Activated CD8-positive, alpha-beta T cell treated with anti-CD3 and anti-CD28 coated beads, Interleukin-2, amount 10 ng/mL, durations not matched to agents 7 days and 5 days (primary cell): ENCODE measurements at regions not wholly inside any gene's neighbourhood (a gene's known extent, or its start where the extent isn't known, plus 50 kb on each side); places are given as distances from the start of the nearest gene placed in this dataset.
"Not testable (repeated sequence)": the region's sequence is repeated elsewhere in the genome, so short reads cannot be mapped to it uniquely, and the experiment has no call there.

Experiments
- ATAC-seq: fragments of 150-1000 bp; cut with Tn5 transposase; one replicate; pipeline ENCODE4 v1.10.0; 2021; ENCODE audit warnings: moderate library complexity
- CTCF ChIA-PET: fragments of 350-600 bp; sonication (Branson Sonifier 250); formaldehyde crosslinking; loops from one replicate; lab custom pipeline; 2021; ENCODE audit warnings: antibody characterized with exemption; lab: Charles Lee
- POLR2A ChIA-PET: fragments of 350-600 bp; sonication (Branson Sonifier 250); formaldehyde crosslinking; loops from one replicate; lab custom pipeline; 2021; ENCODE audit warnings: antibody characterized with exemption; lab: Charles Lee
- DNase-seq: peaks from one replicate; pipeline ENCODE4 v3.0.0-alpha.2; 2020
- H3K27ac Mint-ChIP-seq: one replicate; pipeline ENCODE4 v1.8.0; 2021; ENCODE audit warnings: mild to moderate bottlenecking, mixed read lengths
- H3K27me3 Mint-ChIP-seq: one replicate; pipeline ENCODE4 v1.8.0; 2021; ENCODE audit warnings: low read depth, mixed read lengths
- H3K36me3 Mint-ChIP-seq: one replicate; pipeline ENCODE4 v1.8.0; 2021; ENCODE audit warnings: low read depth, mixed read lengths
- H3K4me1 Mint-ChIP-seq: one replicate; pipeline ENCODE4 v1.8.0; 2021; ENCODE audit warnings: low read depth, mixed read lengths
- H3K4me3 Mint-ChIP-seq: one replicate; pipeline ENCODE4 v1.8.0; 2021; ENCODE audit warnings: mild to moderate bottlenecking, mixed read lengths
- H3K9me3 Mint-ChIP-seq: one replicate; pipeline ENCODE4 v1.8.0; 2022; ENCODE audit warnings: mixed read lengths; ENCODE audit not compliant: insufficient read depth

DNA sequence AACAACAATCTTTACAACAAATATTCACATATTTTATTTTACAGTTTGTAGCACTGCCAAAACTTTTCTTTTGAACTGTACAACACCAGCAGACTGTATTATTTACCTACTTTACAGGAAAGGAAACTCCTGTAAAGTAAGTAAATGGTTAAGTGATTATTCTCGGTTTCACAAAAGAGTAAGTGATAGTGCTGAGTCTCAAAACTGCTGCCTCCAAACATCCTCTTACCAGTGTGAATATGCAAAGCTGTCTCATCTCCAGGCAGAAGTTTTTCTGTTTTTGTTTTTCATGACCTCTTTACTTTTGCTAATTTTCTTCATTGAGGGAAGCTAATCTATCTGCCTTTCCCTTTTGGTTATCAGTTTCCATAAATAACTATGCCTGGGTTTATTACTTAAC lies 286.7 kb downstream of the SRGAP2C start:
- ATAC-seq (no peak), DNase-seq (no peak)
- ChIA-PET CTCF (no interaction called here), POLR2A (no interaction called here)
- Mint-ChIP-seq H3K36me3 (peaks cover 3% of the 10 kb centered on the region), H3K4me3 (no peak overlapping the region), H3K27ac (no peak overlapping the region), H3K4me1 (peaks cover 8% of the 10 kb centered on the region), H3K27me3 (no peaks in the 10 kb centered on the region), H3K9me3 (peaks cover 7% of the 10 kb centered on the region)

DNA sequence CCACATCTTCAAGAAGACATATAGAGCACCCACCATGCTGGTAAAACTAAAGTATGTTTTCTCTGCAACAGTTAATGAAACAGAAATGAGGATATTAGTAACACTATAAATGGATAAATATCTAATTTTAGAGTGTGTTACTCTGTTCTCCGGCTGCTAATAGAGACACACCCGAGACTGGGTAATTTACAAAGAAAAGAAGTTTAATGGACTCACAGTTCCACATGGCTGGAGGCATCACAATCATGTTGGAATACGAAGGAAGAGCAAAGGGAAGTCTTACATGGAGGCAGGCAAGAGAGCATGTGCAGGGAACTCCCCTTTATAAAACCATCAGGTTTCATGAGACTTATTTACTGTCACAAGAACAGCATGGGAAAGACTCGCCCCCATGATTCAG lies 287.2 kb downstream of the SRGAP2C start:
- no peaks in the 10 kb centered on the region for H3K27me3 Mint-ChIP-seq

DNA sequence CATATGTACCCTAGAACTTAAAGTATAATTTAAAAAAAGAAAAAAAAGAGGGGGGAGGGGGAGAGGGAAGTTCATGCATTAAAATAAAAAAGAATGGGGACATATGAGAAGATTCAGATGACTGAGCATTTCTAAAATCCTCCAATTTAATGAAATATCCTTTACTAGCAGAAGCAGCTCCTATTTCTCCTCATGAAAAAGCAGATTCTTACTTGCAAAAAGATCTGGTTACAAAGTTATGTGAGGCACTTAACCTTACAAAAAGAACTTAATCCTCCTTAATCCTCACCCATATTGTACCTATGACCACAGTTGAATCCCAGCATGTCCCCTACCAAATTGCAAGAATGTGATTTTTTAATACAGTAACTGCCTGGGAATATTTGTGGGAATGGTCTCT lies 298.5 kb downstream of the SRGAP2C start:
- H3K4me3 Mint-ChIP-seq = no peak overlapping the region
- peak overlapping the region; percentile 10 for H3K27ac Mint-ChIP-seq
- ATAC-seq = no peak
- H3K27me3 Mint-ChIP-seq = no peaks in the 10 kb centered on the region
- H3K9me3 Mint-ChIP-seq = peaks cover 12% of the 10 kb centered on the region
- peaks cover 12% of the 10 kb centered on the region for H3K36me3 Mint-ChIP-seq
- DNase-seq = no peak
- ChIA-PET POLR2A (no interaction called here), CTCF (no interaction called here)
- peaks cover 17% of the 10 kb centered on the region for H3K4me1 Mint-ChIP-seq

More for the DNA sequence above, 287.2 kb downstream of the SRGAP2C start:
- no peak for DNase-seq
- ATAC-seq = no peak
- Mint-ChIP-seq H3K27ac (no peak overlapping the region), H3K4me3 (no peak overlapping the region), H3K4me1 (peaks cover 8% of the 10 kb centered on the region), H3K36me3 (peaks cover 3% of the 10 kb centered on the region), H3K9me3 (peaks cover 11% of the 10 kb centered on the region)
- POLR2A ChIA-PET = no interaction called here
- CTCF ChIA-PET = interaction anchor here (0.7 kb wide), 1 partner anchor 44 kb away, joined by 3 read pairs; no protein-coding TSS in a partner anchor

DNA sequence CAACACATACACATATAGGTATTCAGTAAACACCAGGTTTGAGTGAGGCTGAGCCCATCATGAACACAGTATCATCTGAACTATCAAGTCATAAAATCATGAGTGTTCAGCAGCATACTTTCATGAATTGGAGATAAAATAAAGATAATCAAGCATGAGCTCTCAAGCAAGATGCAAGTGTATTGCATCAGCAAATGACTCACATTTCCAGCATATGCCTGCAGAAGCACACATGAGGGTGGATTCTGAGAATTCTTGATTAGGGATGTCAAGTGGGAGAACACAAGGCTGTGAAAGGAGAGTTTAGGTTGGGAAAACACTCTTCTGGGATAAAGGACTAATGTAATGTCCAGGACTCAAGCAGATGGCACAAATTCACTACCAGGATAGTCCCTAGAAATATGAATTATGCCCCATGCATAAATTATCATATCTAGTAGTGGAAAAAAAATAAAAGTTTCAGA lies 299.2 kb downstream of the SRGAP2C start:
- H3K4me3 Mint-ChIP-seq = no peak overlapping the region
- peaks cover 8% of the 10 kb centered on the region for H3K9me3 Mint-ChIP-seq
- ChIA-PET POLR2A (no interaction called here), CTCF (no interaction called here)
- DNase-seq = no peak
- peaks cover 17% of the 10 kb centered on the region for H3K4me1 Mint-ChIP-seq
- no peak for ATAC-seq
- peak overlapping the region; percentile 10 for H3K27ac Mint-ChIP-seq
- H3K36me3 Mint-ChIP-seq = peaks cover 11% of the 10 kb centered on the region
- no peaks in the 10 kb centered on the region for H3K27me3 Mint-ChIP-seq

DNA sequence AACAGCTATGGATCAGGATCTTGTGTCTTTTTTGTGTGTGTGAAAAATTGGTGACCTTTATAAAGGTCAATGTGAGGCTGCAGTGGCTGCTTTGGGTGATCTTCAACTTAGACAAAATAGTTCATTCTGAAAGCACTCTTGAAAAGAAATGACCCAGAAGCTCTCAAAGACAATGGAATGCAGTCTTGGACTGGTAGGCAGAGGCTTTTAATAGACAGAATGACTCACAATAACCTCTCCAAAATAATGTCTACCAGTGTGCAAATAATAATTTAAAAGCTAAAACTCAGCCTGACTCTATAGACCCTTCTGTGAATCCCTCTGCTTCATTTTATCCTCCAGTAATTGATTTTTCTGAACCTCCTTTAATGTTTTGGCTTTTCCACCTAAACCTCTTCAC lies 310.0 kb downstream of the SRGAP2C start:
- POLR2A ChIA-PET, ATAC-seq, CTCF ChIA-PET, H3K4me3 Mint-ChIP-seq, H3K4me1 Mint-ChIP-seq, H3K27me3 Mint-ChIP-seq, H3K27ac Mint-ChIP-seq, H3K9me3 Mint-ChIP-seq, DNase-seq, H3K36me3 Mint-ChIP-seq: not testable (repeated sequence)

DNA sequence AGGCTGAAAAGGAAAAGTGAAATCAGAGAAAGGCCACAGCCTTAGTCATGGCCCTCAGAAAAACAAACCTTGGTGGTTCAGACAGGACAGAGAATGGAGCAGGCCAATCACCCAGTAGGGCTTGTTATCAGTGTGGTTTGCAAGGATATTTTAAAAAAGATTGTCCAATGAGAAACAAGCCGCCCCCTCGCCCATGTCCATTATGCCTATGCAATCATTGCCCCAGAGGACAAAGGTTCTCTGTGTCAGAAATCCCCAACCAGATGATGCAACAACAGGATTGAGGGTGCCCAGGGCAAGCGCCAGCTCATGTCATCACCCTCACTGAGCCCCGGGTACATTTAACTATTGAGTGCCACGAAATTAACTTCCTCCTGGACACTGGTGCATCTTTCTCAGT lies 326.7 kb downstream of the SRGAP2C start:
- POLR2A ChIA-PET = interaction anchor here (1.1 kb wide), 1 partner anchor 7 kb away, joined by 6 read pairs; no protein-coding TSS in a partner anchor
- peaks cover 42% of the 10 kb centered on the region for H3K36me3 Mint-ChIP-seq
- H3K4me3 Mint-ChIP-seq, ATAC-seq, CTCF ChIA-PET, DNase-seq, H3K27me3 Mint-ChIP-seq, H3K27ac Mint-ChIP-seq: not testable (repeated sequence)
- peaks cover 38% of the 10 kb centered on the region for H3K9me3 Mint-ChIP-seq
- H3K4me1 Mint-ChIP-seq = peaks cover 33% of the 10 kb centered on the region

DNA sequence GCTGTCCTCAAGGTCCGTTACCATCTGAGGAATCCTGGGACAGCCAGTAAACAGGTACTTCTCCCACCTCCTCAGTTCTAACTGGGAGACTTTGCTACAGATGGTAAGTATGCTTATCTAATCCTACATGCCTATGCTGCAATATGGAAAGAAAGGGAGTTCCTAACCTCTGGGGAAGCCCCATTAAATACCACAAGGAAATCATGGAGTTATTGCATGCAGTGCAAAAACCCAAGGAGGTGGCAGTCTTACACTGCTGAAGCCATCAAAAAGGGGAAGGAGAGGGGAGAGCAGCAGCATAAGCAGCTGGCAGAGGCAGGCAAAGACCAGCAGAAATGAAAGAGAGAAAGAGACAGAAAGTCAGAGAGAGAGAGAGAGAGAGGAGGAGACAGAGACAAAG lies 327.1 kb downstream of the SRGAP2C start:
- CTCF ChIA-PET, H3K27me3 Mint-ChIP-seq, H3K4me3 Mint-ChIP-seq, DNase-seq, ATAC-seq, H3K27ac Mint-ChIP-seq, POLR2A ChIA-PET: not testable (repeated sequence)
- Mint-ChIP-seq H3K9me3 (peaks cover 38% of the 10 kb centered on the region), H3K36me3 (peaks cover 42% of the 10 kb centered on the region), H3K4me1 (peaks cover 37% of the 10 kb centered on the region)

DNA sequence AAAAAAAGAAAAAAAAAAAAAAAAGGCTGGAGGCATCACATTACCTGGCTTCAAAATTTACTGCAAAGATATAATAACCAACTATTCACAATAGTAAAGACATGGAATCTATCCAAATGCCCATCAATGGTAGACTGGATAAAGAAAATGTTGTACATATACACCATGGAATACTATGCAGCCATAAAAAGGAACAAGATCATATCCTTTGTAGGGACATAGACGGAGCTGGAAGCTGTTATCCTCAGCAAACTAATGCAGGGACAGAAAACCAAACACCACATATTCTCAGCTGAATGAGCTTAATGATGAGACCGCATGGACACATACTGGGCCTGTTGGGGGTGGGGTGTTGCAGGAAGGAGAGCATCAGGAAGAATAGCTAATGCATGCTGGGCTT lies 330.5 kb downstream of the SRGAP2C start:
- Mint-ChIP-seq H3K27ac (peak overlapping the region; percentile 92), H3K4me3 (no peak overlapping the region), H3K27me3 (no peaks in the 10 kb centered on the region), H3K36me3 (peaks cover 35% of the 10 kb centered on the region), H3K9me3 (peaks cover 33% of the 10 kb centered on the region), H3K4me1 (peaks cover 65% of the 10 kb centered on the region)
- ChIA-PET POLR2A (no interaction called here), CTCF (no interaction called here)
- ATAC-seq (no peak), DNase-seq (no peak)

DNA sequence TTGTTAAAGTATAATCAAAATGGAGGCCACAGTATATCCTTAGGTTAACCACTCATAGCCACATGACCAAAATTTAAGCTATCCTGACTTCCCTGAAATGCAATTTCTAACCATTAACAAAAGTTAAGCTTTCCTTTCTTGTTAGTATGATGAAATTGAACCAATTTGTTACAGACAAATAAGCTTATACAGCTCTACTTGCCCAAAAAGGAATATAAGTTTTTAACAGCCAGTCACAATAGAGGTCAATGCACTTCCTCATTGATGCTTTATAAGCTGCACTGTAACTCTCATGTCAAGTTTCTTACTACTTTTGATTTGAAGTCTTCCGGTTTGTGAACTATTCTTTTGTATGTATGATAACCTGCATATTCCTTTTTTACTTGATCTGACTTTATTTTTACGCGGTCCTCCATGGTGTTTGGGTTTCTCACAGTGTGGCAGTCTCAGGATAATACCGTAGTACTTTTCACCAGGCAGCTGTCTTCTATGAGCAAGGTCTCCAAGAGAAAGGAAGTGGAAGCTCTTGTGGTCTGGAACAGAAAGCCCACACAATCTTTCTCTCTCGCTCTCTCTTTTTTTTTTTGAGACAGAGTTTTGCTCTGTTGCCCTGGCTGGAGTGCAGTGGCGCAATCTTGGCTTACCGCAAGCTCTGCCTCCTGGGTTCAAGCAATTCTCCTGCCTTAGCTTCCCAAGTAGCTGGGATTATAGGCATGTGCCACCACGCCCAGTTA lies 331.6 kb downstream of the SRGAP2C start:
- H3K4me3 Mint-ChIP-seq = peak overlapping the region; percentile 54
- peaks cover 28% of the 10 kb centered on the region for H3K36me3 Mint-ChIP-seq
- no peaks in the 10 kb centered on the region for H3K27me3 Mint-ChIP-seq
- ATAC-seq (peak; percentile 45), DNase-seq (peak; percentile 71)
- H3K9me3 Mint-ChIP-seq = peaks cover 26% of the 10 kb centered on the region
- CTCF ChIA-PET = interaction anchor here (0.6 to 1.0 kb wide), 2 partner anchors 36 to 44 kb away, joined by 3 read pairs; no protein-coding TSS in a partner anchor
- POLR2A ChIA-PET = interaction anchor here (1.0 to 1.2 kb wide), 4 partner anchors 10 to 62 kb away, joined by 3 to 4 read pairs (median 4); no protein-coding TSS in a partner anchor
- peak overlapping the region; percentile 92 for H3K27ac Mint-ChIP-seq
- peaks cover 65% of the 10 kb centered on the region for H3K4me1 Mint-ChIP-seq

DNA sequence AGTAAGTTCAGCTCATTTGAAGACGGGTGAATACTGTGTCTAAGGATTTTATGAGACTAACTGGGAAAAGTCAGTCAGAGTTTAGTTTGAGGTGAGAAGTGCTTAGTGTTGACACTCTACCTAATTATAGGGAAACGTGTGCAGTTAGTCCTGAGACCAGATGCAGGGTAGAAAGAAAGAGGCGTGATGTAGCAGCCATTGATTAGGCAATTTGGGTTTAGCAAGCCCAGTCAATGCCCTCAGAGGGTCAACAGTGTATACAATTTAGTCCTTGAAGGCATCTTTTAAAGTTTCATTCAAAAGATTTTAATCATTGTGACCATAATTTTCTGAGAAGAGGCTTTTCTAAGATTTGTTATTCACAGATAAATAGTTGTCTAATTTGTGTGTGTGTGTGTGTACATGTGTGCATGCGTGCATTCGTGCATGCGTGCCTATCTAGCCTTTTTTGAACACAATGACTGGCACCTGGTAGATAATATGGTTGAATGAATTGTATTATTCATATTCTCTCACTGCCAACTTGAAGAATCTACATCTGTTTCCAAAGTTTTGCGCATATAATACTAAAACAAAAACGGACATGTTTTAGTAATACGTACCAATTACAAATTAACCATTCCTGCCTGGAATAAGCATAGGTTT lies 332.9 kb downstream of the SRGAP2C start:
- DNase-seq (no peak), ATAC-seq (no peak)
- Mint-ChIP-seq H3K4me3 (peak overlapping the region; percentile 94), H3K27me3 (no peaks in the 10 kb centered on the region), H3K36me3 (peaks cover 27% of the 10 kb centered on the region), H3K4me1 (peaks cover 56% of the 10 kb centered on the region), H3K27ac (peak overlapping the region; percentile 50), H3K9me3 (peaks cover 19% of the 10 kb centered on the region)
- POLR2A ChIA-PET = interaction anchor here (2.1 kb wide), 1 partner anchor 7 kb away, joined by 6 read pairs; no protein-coding TSS in a partner anchor
- CTCF ChIA-PET = interaction anchor here (0.6 to 2.2 kb wide), 3 partner anchors 12 to 44 kb away, joined by 3 to 6 read pairs (median 3); no protein-coding TSS in a partner anchor

DNA sequence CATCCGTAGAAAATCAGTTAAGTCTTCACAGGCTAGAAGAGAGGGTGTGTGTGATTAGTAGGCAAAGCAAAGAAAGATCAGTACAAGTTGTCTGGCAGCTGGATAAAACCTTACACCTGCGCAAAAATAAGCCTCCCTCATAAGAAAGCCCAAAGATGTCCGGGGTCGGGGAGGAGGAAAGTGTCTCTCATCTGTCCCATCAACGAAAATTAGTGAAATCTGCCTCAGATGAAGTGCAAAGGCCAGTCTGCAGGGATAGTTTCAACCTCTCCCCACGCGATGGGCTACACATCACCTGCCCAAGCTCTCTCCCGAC lies 333.9 kb downstream of the SRGAP2C start:
- no peak for ATAC-seq
- Mint-ChIP-seq H3K4me3 (peak overlapping the region; percentile 94), H3K27me3 (no peaks in the 10 kb centered on the region), H3K27ac (peak overlapping the region; percentile 94), H3K36me3 (peaks cover 28% of the 10 kb centered on the region), H3K9me3 (peaks cover 19% of the 10 kb centered on the region), H3K4me1 (peaks cover 56% of the 10 kb centered on the region)
- no peak for DNase-seq
- ChIA-PET CTCF (interaction anchor here (1.2 to 2.2 kb wide), 2 partner anchors 11 to 19 kb away, joined by 3 to 6 read pairs; no protein-coding TSS in a partner anchor), POLR2A (interaction anchor here (1.6 to 2.1 kb wide), 2 partner anchors 8 to 60 kb away, joined by 6 to 7 read pairs; no protein-coding TSS in a partner anchor)
